Mesendoderm (in vitro differentiated cells): ENCODE measurements at regions not wholly inside any gene's neighbourhood (a gene's known extent, or its start where the extent isn't known, plus 50 kb on each side); places are given as distances from the start of the nearest gene placed in this dataset.
"Not testable (repeated sequence)": the region's sequence is repeated elsewhere in the genome, so short reads cannot be mapped to it uniquely, and the experiment has no call there.

ENCODE experiments used
- DNase-seq: peaks from one replicate; pipeline ENCODE4 v3.0.0; 2013
- H2AK5ac ChIP-seq: 2 replicates; pipeline ENCODE4 v1.6.1; 2013; ENCODE audit warnings: low read length, inconsistent platforms
- H2BK120ac ChIP-seq: 2 replicates; pipeline ENCODE4 v1.6.1; 2013; ENCODE audit warnings: low read depth, mild to moderate bottlenecking, low read length, moderate library complexity, mixed read lengths
- H2BK15ac ChIP-seq: replicated peaks from 2 replicates; pipeline ENCODE4 v1.6.1; 2013; ENCODE audit warnings: low read depth, mild to moderate bottlenecking, moderate library complexity
- H2BK5ac ChIP-seq: 2 replicates; pipeline ENCODE4 v1.6.1; 2013; ENCODE audit warnings: low read length, inconsistent platforms
- H3K18ac ChIP-seq: 2 replicates; pipeline ENCODE4 v1.6.1; 2013; ENCODE audit warnings: mild to moderate bottlenecking, low read length, mixed read lengths
- H3K23ac ChIP-seq: one replicate; pipeline ENCODE4 v1.6.1; 2013; ENCODE audit warnings: low read length
- H3K27ac ChIP-seq: 2 replicates; pipeline ENCODE4 v1.5.1; 2013; ENCODE audit warnings: low read depth, mild to moderate bottlenecking, inconsistent platforms, low read length, moderate library complexity
- H3K27me3 ChIP-seq: 2 replicates; pipeline ENCODE4 v1.6.1; 2013; ENCODE audit warnings: low read length, control low read depth, mild to moderate bottlenecking, inconsistent platforms; ENCODE audit not compliant: insufficient read depth, poor library complexity
- H3K36me3 ChIP-seq: 2 replicates; pipeline ENCODE4 v1.6.1; 2013; ENCODE audit warnings: low read length, inconsistent platforms; ENCODE audit not compliant: control insufficient read depth, insufficient read depth
- H3K4ac ChIP-seq: one replicate; pipeline ENCODE4 v1.6.1; 2013; ENCODE audit warnings: low read depth, mild to moderate bottlenecking, low read length, moderate library complexity
- H3K4me1 ChIP-seq: 2 replicates; pipeline ENCODE4 v1.6.1; 2013; ENCODE audit warnings: low read depth, low read length, inconsistent platforms; ENCODE audit not compliant: control insufficient read depth
- H3K4me2 ChIP-seq: 2 replicates; pipeline ENCODE4 v1.6.1; 2013; ENCODE audit warnings: low read length
- H3K4me3 ChIP-seq: 2 replicates; pipeline ENCODE4 v1.5.1; 2013; ENCODE audit warnings: mild to moderate bottlenecking, low read length
- H3K56ac ChIP-seq: one replicate; pipeline ENCODE4 v1.6.1; 2013; ENCODE audit warnings: low read length
- H3K79me1 ChIP-seq: 2 replicates; pipeline ENCODE4 v1.6.1; 2013; ENCODE audit warnings: low read length, inconsistent platforms
- H3K79me2 ChIP-seq: 2 replicates; pipeline ENCODE4 v1.6.1; 2013; ENCODE audit warnings: mild to moderate bottlenecking, low read length; ENCODE audit not compliant: control insufficient read depth, insufficient read depth
- H3K9ac ChIP-seq: 2 replicates; pipeline ENCODE4 v1.6.1; 2013; ENCODE audit warnings: low read length, inconsistent platforms
- H4K5ac ChIP-seq: one replicate; pipeline ENCODE4 v1.6.1; 2013; ENCODE audit warnings: low read length
- H4K8ac ChIP-seq: one replicate; pipeline ENCODE4 v1.6.1; 2013; ENCODE audit warnings: low read depth, mild to moderate bottlenecking, control low read depth, low read length, moderate library complexity
- WGBS: extraction: QIAGEN DNeasy Blood & Tissue Kit; methylation state at CpG from one replicate; pipeline ENCODE4 v1.1.7; 2013; ENCODE audit warnings: low lambda C conversion rate, missing lambda C conversion rate; ENCODE audit not compliant: insufficient coverage; ENCODE audit errors: extremely low coverage; 5-methylcytosine and 5-hydroxymethylcytosine counted together

DNA sequence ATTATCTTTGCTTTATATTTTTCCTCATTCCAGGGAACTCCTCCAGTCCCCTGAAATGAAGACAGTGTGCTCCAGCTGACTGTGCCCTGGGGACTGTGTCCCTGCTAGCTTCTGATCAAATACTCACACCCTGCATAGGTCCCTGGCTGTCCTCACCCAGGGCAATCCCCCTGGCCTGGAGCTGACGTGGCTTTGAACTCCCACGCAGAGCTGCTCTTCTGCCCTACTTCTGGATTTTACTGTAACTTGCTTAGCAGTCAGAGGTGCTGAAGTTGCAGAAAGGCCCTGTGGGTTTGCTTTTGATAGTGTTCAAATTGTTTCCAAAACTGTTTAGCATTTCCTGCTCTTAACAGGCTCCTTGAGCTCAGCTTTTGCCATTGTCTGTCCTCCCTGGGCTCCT, 186.5 kb downstream of the FASLG start:
- H4K8ac ChIP-seq = no peak overlapping the region
- H3K4me3 ChIP-seq = no peak overlapping the region
- H2BK15ac ChIP-seq = no peak overlapping the region
- no peak overlapping the region for H3K56ac ChIP-seq
- H2BK5ac ChIP-seq = no peak overlapping the region
- H3K23ac ChIP-seq = no peak overlapping the region
- H4K5ac ChIP-seq = no peak overlapping the region
- no peaks in the 10 kb centered on the region for H3K79me2 ChIP-seq
- no peak overlapping the region for H3K27ac ChIP-seq
- H2AK5ac ChIP-seq = no peak overlapping the region
- H3K4me1 ChIP-seq = no peaks in the 10 kb centered on the region
- no peak overlapping the region for H3K4ac ChIP-seq
- no peaks in the 10 kb centered on the region for H3K27me3 ChIP-seq
- no peak overlapping the region for H2BK120ac ChIP-seq
- no peak overlapping the region for H3K9ac ChIP-seq
- no peak for DNase-seq
- H3K18ac ChIP-seq = no peak overlapping the region
- no CpG with 5 or more reads among the region's 2 CpGs for WGBS
- no peak overlapping the region for H3K4me2 ChIP-seq
- no peaks in the 10 kb centered on the region for H3K79me1 ChIP-seq
- H3K36me3 ChIP-seq = no peaks in the 10 kb centered on the region

DNA sequence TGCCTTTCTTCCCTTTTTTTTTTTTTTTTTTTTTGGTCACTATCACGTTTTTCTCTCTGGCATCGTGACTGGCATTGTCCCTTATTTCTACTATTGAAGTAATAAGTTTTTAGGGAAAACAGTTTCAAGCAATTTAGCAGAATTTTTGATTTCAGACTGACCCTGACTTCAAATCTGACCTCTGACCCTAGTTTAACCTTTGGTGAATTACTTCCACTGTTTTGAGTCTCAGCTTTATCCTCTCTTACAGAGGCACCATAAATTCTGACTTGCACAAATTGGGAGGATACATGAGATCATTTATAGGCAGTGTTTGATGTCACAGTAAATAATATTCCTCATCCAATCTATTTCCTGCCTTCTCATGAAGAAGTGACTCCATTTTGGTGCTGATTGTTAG, 187.0 kb downstream of the FASLG start:
- H3K4me1 ChIP-seq = no peaks in the 10 kb centered on the region
- no peak for DNase-seq
- no peak overlapping the region for H3K9ac ChIP-seq
- H3K27ac ChIP-seq = no peak overlapping the region
- H3K27me3 ChIP-seq = no peaks in the 10 kb centered on the region
- H2BK5ac ChIP-seq = no peak overlapping the region
- H3K4me2 ChIP-seq = no peak overlapping the region
- no peaks in the 10 kb centered on the region for H3K79me2 ChIP-seq
- no peak overlapping the region for H3K23ac ChIP-seq
- no peaks in the 10 kb centered on the region for H3K79me1 ChIP-seq
- H2BK120ac ChIP-seq = no peak overlapping the region
- H3K18ac ChIP-seq = no peak overlapping the region
- no peak overlapping the region for H2AK5ac ChIP-seq
- H3K36me3 ChIP-seq = no peaks in the 10 kb centered on the region
- H3K56ac ChIP-seq = no peak overlapping the region
- H3K4ac ChIP-seq = no peak overlapping the region
- no peak overlapping the region for H2BK15ac ChIP-seq
- no peak overlapping the region for H4K5ac ChIP-seq
- no peak overlapping the region for H3K4me3 ChIP-seq
- no CpG with 5 or more reads among the region's 2 CpGs for WGBS
- H4K8ac ChIP-seq = no peak overlapping the region

DNA sequence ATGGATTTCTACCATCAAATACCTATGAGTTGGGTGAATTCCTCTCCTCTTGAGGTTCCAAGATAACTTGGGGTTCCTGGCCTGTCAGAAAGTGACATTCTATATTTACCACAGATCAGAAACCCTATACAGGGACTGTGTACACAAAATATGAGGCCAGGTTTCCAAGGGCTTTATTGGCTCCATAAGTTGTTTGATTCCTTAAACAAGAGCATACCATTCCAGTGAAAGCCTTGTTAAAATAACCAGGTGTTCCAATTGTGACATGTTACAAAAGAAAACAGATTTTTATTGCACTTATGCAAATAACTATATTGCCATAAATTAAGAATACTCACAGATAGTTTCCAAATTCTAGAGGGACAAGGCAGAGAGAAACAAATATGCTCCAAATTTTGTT, 188.9 kb downstream of the FASLG start:
- H4K5ac ChIP-seq, DNase-seq, H3K4me2 ChIP-seq, H3K56ac ChIP-seq, H3K36me3 ChIP-seq, H3K27me3 ChIP-seq, H2AK5ac ChIP-seq, H2BK15ac ChIP-seq, H4K8ac ChIP-seq, H3K18ac ChIP-seq, H3K4me1 ChIP-seq, H3K4me3 ChIP-seq, H3K79me2 ChIP-seq, H3K9ac ChIP-seq, H2BK120ac ChIP-seq, H3K23ac ChIP-seq, H2BK5ac ChIP-seq, H3K79me1 ChIP-seq, H3K27ac ChIP-seq, H3K4ac ChIP-seq: not testable (repeated sequence)

DNA sequence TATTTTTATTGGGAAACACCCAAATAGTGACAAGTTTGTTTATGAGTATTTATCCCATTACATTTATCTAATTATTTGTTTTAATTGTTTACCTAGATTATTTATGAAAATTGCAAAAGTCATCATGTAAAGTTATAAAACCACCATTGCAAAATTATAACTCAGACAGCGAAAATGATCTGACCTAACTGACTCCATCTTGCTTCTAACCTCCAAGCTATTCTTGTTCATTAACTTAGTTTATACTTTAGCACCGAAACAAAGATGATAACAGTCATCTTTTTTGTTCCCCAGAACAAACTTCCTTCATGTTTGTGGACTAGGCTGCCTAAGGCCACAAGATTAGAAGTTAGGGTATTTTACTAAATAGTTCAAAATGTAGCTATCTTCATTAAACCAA, 190.8 kb downstream of the FASLG start:
- Histone ChIP-seq H3K56ac (no peak overlapping the region), H3K4me2 (no peak overlapping the region), H3K4me1 (no peaks in the 10 kb centered on the region), H3K4me3 (no peak overlapping the region), H3K4ac (no peak overlapping the region), H3K79me2 (no peaks in the 10 kb centered on the region), H3K27me3 (no peaks in the 10 kb centered on the region), H3K27ac (no peak overlapping the region), H2BK120ac (no peak overlapping the region), H3K23ac (no peak overlapping the region), H3K79me1 (no peaks in the 10 kb centered on the region), H2AK5ac (no peak overlapping the region), H3K9ac (no peak overlapping the region), H3K36me3 (no peaks in the 10 kb centered on the region), H2BK5ac (no peak overlapping the region), H4K8ac (no peak overlapping the region), H2BK15ac (no peak overlapping the region), H3K18ac (no peak overlapping the region), H4K5ac (no peak overlapping the region)
- no peak for DNase-seq
- no CpG with 5 or more reads among the region's 2 CpGs for WGBS

DNA sequence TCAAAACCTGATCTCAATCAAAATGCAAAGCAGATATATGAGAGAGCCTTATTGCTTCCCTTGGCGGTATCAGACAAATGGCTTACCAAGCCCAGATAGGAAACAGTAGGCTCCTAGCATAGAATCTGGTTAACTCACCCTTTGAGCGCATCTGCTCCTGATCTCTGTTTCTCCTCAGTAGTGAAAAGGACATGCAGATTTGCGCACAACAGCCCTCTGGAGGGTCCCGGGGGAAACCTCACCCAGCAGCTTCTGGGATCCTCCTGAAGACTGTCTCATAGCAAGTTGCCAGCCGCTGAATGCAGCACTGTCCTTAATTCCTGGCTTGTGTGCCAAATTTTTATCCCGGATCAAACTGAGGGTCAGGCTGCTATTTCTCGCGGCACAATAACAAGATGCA, 192.2 kb downstream of the FASLG start:
- no peak overlapping the region for H3K18ac ChIP-seq
- DNase-seq = peak; percentile 84
- H3K23ac ChIP-seq = no peak overlapping the region
- no peak overlapping the region for H4K8ac ChIP-seq
- no peak overlapping the region for H3K4me3 ChIP-seq
- H3K4me1 ChIP-seq = no peaks in the 10 kb centered on the region
- no peak overlapping the region for H3K9ac ChIP-seq
- peak overlapping the region; percentile 7 for H3K27ac ChIP-seq
- no peak overlapping the region for H3K4me2 ChIP-seq
- WGBS = no CpG with 5 or more reads among the region's 8 CpGs
- no peak overlapping the region for H3K4ac ChIP-seq
- H2BK120ac ChIP-seq = no peak overlapping the region
- no peak overlapping the region for H2BK5ac ChIP-seq
- no peak overlapping the region for H2AK5ac ChIP-seq
- no peak overlapping the region for H3K56ac ChIP-seq
- no peak overlapping the region for H2BK15ac ChIP-seq
- no peak overlapping the region for H4K5ac ChIP-seq
- H3K79me1 ChIP-seq = no peaks in the 10 kb centered on the region
- no peaks in the 10 kb centered on the region for H3K79me2 ChIP-seq
- no peaks in the 10 kb centered on the region for H3K36me3 ChIP-seq
- no peaks in the 10 kb centered on the region for H3K27me3 ChIP-seq

DNA sequence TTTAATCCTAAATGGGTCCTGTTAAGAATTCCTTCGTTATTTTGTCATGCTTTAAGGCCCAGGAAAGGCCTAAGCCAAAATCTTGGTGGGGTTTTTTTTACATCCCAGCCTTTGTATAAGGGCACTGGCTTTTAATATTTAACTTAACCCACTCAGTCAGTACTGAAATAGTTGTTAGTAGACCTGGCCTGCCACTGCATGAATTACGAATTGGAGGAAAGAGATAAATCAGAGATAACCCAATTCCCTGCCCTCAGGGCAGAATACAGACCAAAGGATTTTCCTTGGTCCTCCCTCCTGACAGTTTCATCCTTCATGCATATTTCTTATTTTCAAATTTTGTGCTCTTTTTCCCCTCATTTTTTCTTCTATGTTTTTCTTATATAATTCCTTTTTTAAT, 193.0 kb downstream of the FASLG start:
- WGBS = no CpG with 5 or more reads among the region's 2 CpGs
- Histone ChIP-seq H3K9ac (no peak overlapping the region), H3K27ac (no peak overlapping the region), H4K5ac (no peak overlapping the region), H3K4me3 (no peak overlapping the region), H3K36me3 (no peaks in the 10 kb centered on the region), H2BK120ac (no peak overlapping the region), H3K56ac (no peak overlapping the region), H4K8ac (no peak overlapping the region), H3K79me2 (no peaks in the 10 kb centered on the region), H2AK5ac (no peak overlapping the region), H3K18ac (no peak overlapping the region), H3K27me3 (no peaks in the 10 kb centered on the region), H3K4me2 (no peak overlapping the region), H2BK15ac (no peak overlapping the region), H3K4ac (no peak overlapping the region), H3K4me1 (no peaks in the 10 kb centered on the region), H2BK5ac (no peak overlapping the region), H3K79me1 (no peaks in the 10 kb centered on the region), H3K23ac (no peak overlapping the region)
- DNase-seq = peak; percentile 46
